ENCODE measurements at regions not wholly inside any gene's neighbourhood (a gene's known extent, or its start where the extent isn't known, plus 50 kb on each side); places are given as distances from the start of the nearest gene placed in this dataset.

- Histone ChIP-seq H3K36me3 (ENCODE audit: control insufficient read depth, insufficient read depth, low read length) (no peaks in the 10 kb centered on the region), H3K27me3 (ENCODE audit: control insufficient read depth, insufficient read depth, low read length) (peaks cover 15% of the 10 kb centered on the region), H3K4me3 (ENCODE audit: low read length) (no peak overlapping the region), H3K9ac (ENCODE audit: low read length) (no peak overlapping the region), H3K4me1 (ENCODE audit: control insufficient read depth, insufficient read depth, low read length) (peaks cover 4% of the 10 kb centered on the region), H3K27ac (ENCODE audit: low read depth, low read length) (no peak overlapping the region)
These were observed 157.9 kb downstream of the RMI1 start for GRCh38 chr9:84138541-84138940.

- no peaks in the 10 kb centered on the region for H3K36me3 ChIP-seq (ENCODE audit: control insufficient read depth, insufficient read depth, low read length)
- no peak overlapping the region for H3K9ac ChIP-seq (ENCODE audit: low read length)
- peaks cover 4% of the 10 kb centered on the region for H3K4me1 ChIP-seq (ENCODE audit: control insufficient read depth, insufficient read depth, low read length)
- H3K4me3 ChIP-seq (ENCODE audit: low read length), result no peak overlapping the region
- no peak overlapping the region for H3K27ac ChIP-seq (ENCODE audit: low read depth, low read length)
- H3K27me3 ChIP-seq (ENCODE audit: control insufficient read depth, insufficient read depth, low read length), result peaks cover 15% of the 10 kb centered on the region
These were observed 158.9 kb downstream of the RMI1 start for GRCh38 chr9:84139296-84140070.

- Histone ChIP-seq H3K27ac (ENCODE audit: low read depth, low read length) (no peak overlapping the region), H3K36me3 (ENCODE audit: control insufficient read depth, insufficient read depth, low read length) (no peaks in the 10 kb centered on the region), H3K9ac (ENCODE audit: low read length) (no peak overlapping the region), H3K27me3 (ENCODE audit: control insufficient read depth, insufficient read depth, low read length) (peaks cover 15% of the 10 kb centered on the region), H3K4me1 (ENCODE audit: control insufficient read depth, insufficient read depth, low read length) (peaks cover 4% of the 10 kb centered on the region), H3K4me3 (ENCODE audit: low read length) (peak overlapping the region; percentile 63)
These were observed 160.0 kb downstream of the RMI1 start for GRCh38 chr9:84140535-84141101.

GRCh38 chr9:84141741-84142370, 161.3 kb downstream of the RMI1 start:
- no peak overlapping the region for H3K27ac ChIP-seq (ENCODE audit: low read depth, low read length)
- peaks cover 4% of the 10 kb centered on the region for H3K4me1 ChIP-seq (ENCODE audit: control insufficient read depth, insufficient read depth, low read length)
- H3K36me3 ChIP-seq (ENCODE audit: control insufficient read depth, insufficient read depth, low read length), result no peaks in the 10 kb centered on the region
- H3K4me3 ChIP-seq (ENCODE audit: low read length), result no peak overlapping the region
- H3K9ac ChIP-seq (ENCODE audit: low read length), result no peak overlapping the region
- peaks cover 15% of the 10 kb centered on the region for H3K27me3 ChIP-seq (ENCODE audit: control insufficient read depth, insufficient read depth, low read length)

- H3K27me3 ChIP-seq (ENCODE audit: control insufficient read depth, insufficient read depth, low read length), result peaks cover 15% of the 10 kb centered on the region
- H3K36me3 ChIP-seq (ENCODE audit: control insufficient read depth, insufficient read depth, low read length), result no peaks in the 10 kb centered on the region
- no peak overlapping the region for H3K4me3 ChIP-seq (ENCODE audit: low read length)
- H3K4me1 ChIP-seq (ENCODE audit: control insufficient read depth, insufficient read depth, low read length), result peaks cover 4% of the 10 kb centered on the region
- no peak overlapping the region for H3K27ac ChIP-seq (ENCODE audit: low read depth, low read length)
- no peak overlapping the region for H3K9ac ChIP-seq (ENCODE audit: low read length)
These were observed 164.4 kb downstream of the RMI1 start for GRCh38 chr9:84145031-84145430.

- Histone ChIP-seq H3K9ac (ENCODE audit: low read length) (no peak overlapping the region), H3K4me1 (ENCODE audit: control insufficient read depth, insufficient read depth, low read length) (peaks cover 4% of the 10 kb centered on the region), H3K27me3 (ENCODE audit: control insufficient read depth, insufficient read depth, low read length) (peaks cover 11% of the 10 kb centered on the region), H3K36me3 (ENCODE audit: control insufficient read depth, insufficient read depth, low read length) (no peaks in the 10 kb centered on the region), H3K27ac (ENCODE audit: low read depth, low read length) (no peak overlapping the region), H3K4me3 (ENCODE audit: low read length) (no peak overlapping the region)
These were observed 165.2 kb downstream of the RMI1 start for GRCh38 chr9:84145780-84146179.

- Histone ChIP-seq H3K4me1 (ENCODE audit: control insufficient read depth, insufficient read depth, low read length) (no peaks in the 10 kb centered on the region), H3K27me3 (ENCODE audit: control insufficient read depth, insufficient read depth, low read length) (peaks cover 9% of the 10 kb centered on the region), H3K27ac (ENCODE audit: low read depth, low read length) (no peak overlapping the region), H3K4me3 (ENCODE audit: low read length) (no peak overlapping the region), H3K9ac (ENCODE audit: low read length) (no peak overlapping the region), H3K36me3 (ENCODE audit: control insufficient read depth, insufficient read depth, low read length) (no peaks in the 10 kb centered on the region)
These were observed 166.5 kb downstream of the RMI1 start for GRCh38 chr9:84146893-84147710.

- H3K36me3 ChIP-seq (ENCODE audit: control insufficient read depth, insufficient read depth, low read length), result no peaks in the 10 kb centered on the region
- no peaks in the 10 kb centered on the region for H3K4me1 ChIP-seq (ENCODE audit: control insufficient read depth, insufficient read depth, low read length)
- H3K9ac ChIP-seq (ENCODE audit: low read length), result no peak overlapping the region
- no peaks in the 10 kb centered on the region for H3K27me3 ChIP-seq (ENCODE audit: control insufficient read depth, insufficient read depth, low read length)
- no peak overlapping the region for H3K27ac ChIP-seq (ENCODE audit: low read depth, low read length)
- H3K4me3 ChIP-seq (ENCODE audit: low read length), result no peak overlapping the region
These were observed 170.6 kb downstream of the RMI1 start for GRCh38 chr9:84151236-84151635.

GRCh38 chr9:84151640-84152039, 171.0 kb downstream of the RMI1 start:
- H3K4me3 ChIP-seq (ENCODE audit: low read length), result no peak overlapping the region
- H3K27me3 ChIP-seq (ENCODE audit: control insufficient read depth, insufficient read depth, low read length), result no peaks in the 10 kb centered on the region
- no peak overlapping the region for H3K9ac ChIP-seq (ENCODE audit: low read length)
- H3K36me3 ChIP-seq (ENCODE audit: control insufficient read depth, insufficient read depth, low read length), result no peaks in the 10 kb centered on the region
- H3K4me1 ChIP-seq (ENCODE audit: control insufficient read depth, insufficient read depth, low read length), result no peaks in the 10 kb centered on the region
- no peak overlapping the region for H3K27ac ChIP-seq (ENCODE audit: low read depth, low read length)

- Histone ChIP-seq H3K4me3 (ENCODE audit: low read length) (no peak overlapping the region), H3K27ac (ENCODE audit: low read depth, low read length) (no peak overlapping the region), H3K27me3 (ENCODE audit: control insufficient read depth, insufficient read depth, low read length) (no peaks in the 10 kb centered on the region), H3K36me3 (ENCODE audit: control insufficient read depth, insufficient read depth, low read length) (no peaks in the 10 kb centered on the region), H3K4me1 (ENCODE audit: control insufficient read depth, insufficient read depth, low read length) (no peaks in the 10 kb centered on the region), H3K9ac (ENCODE audit: low read length) (no peak overlapping the region)
These were observed 171.6 kb downstream of the RMI1 start for GRCh38 chr9:84152204-84152603.

GRCh38 chr9:84153885-84154284, 173.3 kb downstream of the RMI1 start:
- Histone ChIP-seq H3K4me3 (ENCODE audit: low read length) (no peak overlapping the region), H3K4me1 (ENCODE audit: control insufficient read depth, insufficient read depth, low read length) (no peaks in the 10 kb centered on the region), H3K36me3 (ENCODE audit: control insufficient read depth, insufficient read depth, low read length) (no peaks in the 10 kb centered on the region), H3K27me3 (ENCODE audit: control insufficient read depth, insufficient read depth, low read length) (no peaks in the 10 kb centered on the region), H3K9ac (ENCODE audit: low read length) (no peak overlapping the region), H3K27ac (ENCODE audit: low read depth, low read length) (no peak overlapping the region)

- Histone ChIP-seq H3K4me3 (ENCODE audit: low read length) (no peak overlapping the region), H3K9ac (ENCODE audit: low read length) (no peak overlapping the region), H3K4me1 (ENCODE audit: control insufficient read depth, insufficient read depth, low read length) (no peaks in the 10 kb centered on the region), H3K27me3 (ENCODE audit: control insufficient read depth, insufficient read depth, low read length) (no peaks in the 10 kb centered on the region), H3K27ac (ENCODE audit: low read depth, low read length) (no peak overlapping the region), H3K36me3 (ENCODE audit: control insufficient read depth, insufficient read depth, low read length) (no peaks in the 10 kb centered on the region)
These were observed 173.7 kb downstream of the RMI1 start for GRCh38 chr9:84154320-84154719.
